ENCODE measurements at regions not wholly inside any gene's neighbourhood (a gene's known extent, or its start where the extent isn't known, plus 50 kb on each side); places are given as distances from the start of the nearest gene placed in this dataset.

DNA sequence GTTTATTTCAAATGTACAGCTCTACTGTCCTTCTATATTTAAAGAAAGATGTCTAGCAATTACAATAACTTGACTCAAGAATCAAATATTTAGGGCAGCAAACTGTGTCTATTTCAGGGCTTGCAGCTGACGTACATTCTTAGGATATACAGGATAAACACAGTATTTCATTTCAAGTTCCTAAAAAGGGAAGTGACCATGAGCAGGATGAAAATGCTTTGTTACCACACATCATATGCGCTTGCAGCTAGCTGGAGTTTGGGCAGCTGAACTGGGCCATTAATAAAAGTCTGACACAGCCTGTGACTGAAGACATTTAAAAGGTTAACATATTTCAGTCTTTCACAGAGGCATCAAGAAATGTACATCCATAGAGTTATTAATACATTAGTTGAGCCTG is 264.6 kb upstream of the TRIB2 start:
- peak; percentile 61 to 84 for DNase-seq (ENCODE audit: low read depth in 2 of 2)
- TF ChIP-seq, protein P1, sequence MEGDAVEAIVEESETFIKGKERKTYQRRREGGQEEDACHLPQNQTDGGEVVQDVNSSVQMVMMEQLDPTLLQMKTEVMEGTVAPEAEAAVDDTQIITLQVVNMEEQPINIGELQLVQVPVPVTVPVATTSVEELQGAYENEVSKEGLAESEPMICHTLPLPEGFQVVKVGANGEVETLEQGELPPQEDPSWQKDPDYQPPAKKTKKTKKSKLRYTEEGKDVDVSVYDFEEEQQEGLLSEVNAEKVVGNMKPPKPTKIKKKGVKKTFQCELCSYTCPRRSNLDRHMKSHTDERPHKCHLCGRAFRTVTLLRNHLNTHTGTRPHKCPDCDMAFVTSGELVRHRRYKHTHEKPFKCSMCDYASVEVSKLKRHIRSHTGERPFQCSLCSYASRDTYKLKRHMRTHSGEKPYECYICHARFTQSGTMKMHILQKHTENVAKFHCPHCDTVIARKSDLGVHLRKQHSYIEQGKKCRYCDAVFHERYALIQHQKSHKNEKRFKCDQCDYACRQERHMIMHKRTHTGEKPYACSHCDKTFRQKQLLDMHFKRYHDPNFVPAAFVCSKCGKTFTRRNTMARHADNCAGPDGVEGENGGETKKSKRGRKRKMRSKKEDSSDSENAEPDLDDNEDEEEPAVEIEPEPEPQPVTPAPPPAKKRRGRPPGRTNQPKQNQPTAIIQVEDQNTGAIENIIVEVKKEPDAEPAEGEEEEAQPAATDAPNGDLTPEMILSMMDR (IDR thresholded peaks at IDR 0.05; ENCODE audit: low read depth, low read length), result no peak
- no peak overlapping the region for H3K4me3 ChIP-seq (replicated peaks in 1 of 2; ENCODE audit: low read depth in 2 of 2, low read length in 2 of 2)

DNA sequence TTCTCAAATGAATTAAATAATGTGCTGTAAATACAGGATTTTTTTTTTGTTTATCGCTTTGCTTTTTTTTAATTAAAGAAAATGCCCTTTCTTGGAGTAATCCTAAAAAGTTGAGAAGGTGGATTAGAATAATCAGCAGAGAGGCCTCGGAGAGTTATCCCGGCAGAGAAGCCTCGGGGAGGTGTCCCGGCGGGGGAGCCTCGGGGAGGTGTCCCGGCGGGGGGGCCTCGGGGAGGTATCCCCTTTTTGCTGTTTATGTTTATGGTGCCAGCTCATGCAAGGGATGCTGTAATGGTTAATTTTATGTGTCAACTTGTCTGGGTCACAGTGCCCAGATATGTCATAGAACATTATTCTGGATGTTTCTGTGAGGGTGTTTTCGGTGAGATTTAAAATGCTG is 263.0 kb upstream of the TRIB2 start:
- no peak overlapping the region for H3K4me3 ChIP-seq (replicated peaks in 1 of 2; ENCODE audit: low read depth in 2 of 2, low read length in 2 of 2)
- TF ChIP-seq, protein P1 (IDR thresholded peaks at IDR 0.05; ENCODE audit: low read depth, low read length), result no peak
- no peak for DNase-seq (ENCODE audit: low read depth in 2 of 2)

DNA sequence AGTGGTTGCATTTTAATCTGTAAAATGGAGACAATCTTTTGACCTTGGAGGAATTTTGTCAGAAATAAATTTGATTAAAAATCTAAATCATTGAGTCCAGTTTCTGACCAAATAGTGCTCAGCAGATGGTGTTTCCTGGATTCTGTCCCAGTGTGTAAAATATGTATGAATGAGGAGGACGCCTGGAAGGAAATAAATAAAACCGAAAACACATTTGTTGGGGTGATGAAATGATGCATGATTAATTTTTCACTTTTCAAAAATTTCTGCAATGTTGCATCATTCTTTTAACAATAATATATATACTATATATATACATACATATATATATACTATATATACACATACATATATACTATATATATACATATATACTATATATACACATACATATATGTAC is 261.1 kb upstream of the TRIB2 start:
- H3K4me3 ChIP-seq (replicated peaks in 1 of 2; ENCODE audit: low read depth in 2 of 2, low read length in 2 of 2), result no peak overlapping the region
- TF ChIP-seq, protein P1 (IDR thresholded peaks at IDR 0.05; ENCODE audit: low read depth, low read length), result no peak

DNA sequence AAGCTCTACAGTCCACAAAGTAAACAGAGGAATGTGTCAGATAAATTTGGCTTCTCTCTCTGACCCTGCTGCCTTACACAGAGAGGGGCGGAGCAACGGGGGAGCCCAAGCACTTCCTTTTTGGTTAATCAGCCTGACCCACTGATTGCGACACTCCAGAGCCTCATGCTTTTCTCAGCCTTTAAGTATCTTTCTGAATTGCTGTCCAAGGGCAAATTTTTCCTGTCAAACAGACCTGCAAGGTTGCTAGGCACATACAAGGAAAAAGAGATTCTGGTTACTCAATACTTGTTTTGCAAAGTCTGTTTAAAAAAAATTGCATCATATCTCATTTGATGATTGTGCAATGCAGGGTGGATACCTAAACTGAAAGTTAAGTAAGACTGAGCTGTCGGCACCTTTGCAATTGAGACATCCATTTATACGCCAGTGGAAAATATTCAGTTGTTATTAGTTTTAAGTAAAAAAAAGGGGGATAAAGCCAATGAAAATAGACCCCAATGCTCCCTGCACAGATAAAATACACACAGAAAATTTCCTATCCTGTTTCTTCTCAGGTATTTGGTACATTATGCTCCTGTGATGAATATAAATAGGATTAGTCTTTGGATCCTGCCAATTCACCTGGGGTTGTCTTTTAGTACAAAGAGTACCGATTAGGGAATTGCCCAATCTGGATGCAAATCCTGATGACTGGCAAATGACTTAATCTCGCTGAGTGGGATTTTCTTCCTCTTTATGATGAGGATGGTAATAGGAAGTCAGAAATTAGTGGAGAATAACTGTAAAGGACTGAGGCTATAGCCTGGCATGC is 260.2 kb upstream of the TRIB2 start:
- DNase-seq (ENCODE audit: low read depth in 2 of 2), result peak; percentile 100
- TF ChIP-seq, protein P1 (IDR thresholded peaks at IDR 0.05; ENCODE audit: low read depth, low read length), result no peak
- peak overlapping the region in 1 of 2 donors; percentile 0 for H3K4me3 ChIP-seq (replicated peaks in 1 of 2; ENCODE audit: low read depth in 2 of 2, low read length in 2 of 2)

More for the DNA sequence above, 261.1 kb upstream of the TRIB2 start:
- peak; percentile 64 to 81 for DNase-seq (ENCODE audit: low read depth in 2 of 2)

DNA sequence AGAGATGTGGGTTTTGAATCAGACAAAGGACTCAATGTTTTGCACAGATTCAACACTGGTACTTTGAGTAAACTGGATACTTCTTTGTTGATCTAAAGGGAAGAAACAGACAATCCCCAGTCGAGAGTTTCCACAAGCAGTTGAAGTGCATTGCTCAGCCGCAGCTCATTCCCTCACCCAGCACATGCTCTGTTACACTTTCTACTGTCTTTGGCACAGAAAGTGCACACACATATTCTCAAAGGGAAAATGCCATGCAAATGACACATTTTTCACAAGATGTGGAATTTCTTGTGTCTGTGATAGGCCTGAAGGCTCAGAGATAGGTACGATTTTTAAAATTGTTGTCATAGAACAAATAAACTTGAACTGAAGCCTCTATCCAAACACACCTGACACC is 258.9 kb upstream of the TRIB2 start:
- DNase-seq (ENCODE audit: low read depth in 2 of 2), result peak in 1 of 2 donors; percentile 40
- TF ChIP-seq, protein P1 (IDR thresholded peaks at IDR 0.05; ENCODE audit: low read depth, low read length), result no peak
- no peak overlapping the region for H3K4me3 ChIP-seq (replicated peaks in 1 of 2; ENCODE audit: low read depth in 2 of 2, low read length in 2 of 2)

DNA sequence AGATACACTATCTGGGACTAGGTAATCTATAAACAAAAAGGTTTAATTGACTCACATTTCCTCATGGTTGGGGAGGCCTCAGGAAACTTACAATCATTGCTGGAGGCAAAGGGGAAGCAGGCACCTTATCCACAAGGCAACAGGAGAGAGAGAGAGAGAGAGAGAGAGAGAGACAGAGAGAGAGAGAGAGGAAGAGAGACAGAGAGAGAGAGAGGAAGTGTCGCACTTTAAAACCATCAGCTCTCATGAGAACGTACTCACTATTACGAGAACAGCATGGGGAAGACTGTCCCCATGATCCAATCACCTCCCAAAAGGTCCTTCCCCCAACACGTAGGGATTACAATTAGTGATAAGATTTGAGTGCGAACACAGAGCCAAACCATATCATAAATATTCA is 253.5 kb upstream of the TRIB2 start:
- TF ChIP-seq, protein P1 (IDR thresholded peaks at IDR 0.05; ENCODE audit: low read depth, low read length), result no peak
- no peak for DNase-seq (ENCODE audit: low read depth in 2 of 2)
- no peak overlapping the region for H3K4me3 ChIP-seq (replicated peaks in 1 of 2; ENCODE audit: low read depth in 2 of 2, low read length in 2 of 2)

Data from cardiac fibroblast (primary cell).